Cardiac septum (tissue), 1 donor: ENCODE measurements at regions not wholly inside any gene's neighbourhood (a gene's known extent, or its start where the extent isn't known, plus 50 kb on each side); places are given as distances from the start of the nearest gene placed in this dataset.
"Not testable (repeated sequence)": the region's sequence is repeated elsewhere in the genome, so short reads cannot be mapped to it uniquely, and the experiment has no call there.

Source experiments
- DNase-seq: peaks from one replicate; pipeline ENCODE4 v3.0.0-alpha.2; 2020; ENCODE audit warnings: low spot score
- intact Hi-C: fragments of 100-400 bp; cut with DNase I; formaldehyde crosslinking; loops from one replicate; pipeline ENCODE4 v1.14.0; 2022
- donor health status: DM: no; HTN: no; CAD: no.

GRCh38 chr9:67635067-67635466, 223.7 kb upstream of the ANKRD20A1 start:
- DNase-seq, intact Hi-C loops: not testable (repeated sequence)

- DNase-seq, result peak; percentile 63
- intact Hi-C loops, result not testable (repeated sequence)
These were observed 246.8 kb upstream of the ANKRD20A1 start for GRCh38 chr9:67611900-67612299.

GRCh38 chr9:67609872-67610271, 248.9 kb upstream of the ANKRD20A1 start:
- intact Hi-C loops, DNase-seq: not testable (repeated sequence)

- DNase-seq, intact Hi-C loops: not testable (repeated sequence)
These were observed 249.3 kb upstream of the ANKRD20A1 start for GRCh38 chr9:67609435-67609834.

- DNase-seq, intact Hi-C loops: not testable (repeated sequence)
These were observed 253.6 kb upstream of the ANKRD20A1 start for GRCh38 chr9:67605113-67605512.

- intact Hi-C loops, result not testable (repeated sequence)
- DNase-seq, result peak; percentile 80
These were observed 255.1 kb upstream of the ANKRD20A1 start for GRCh38 chr9:67603609-67604008.

- intact Hi-C loops, DNase-seq: not testable (repeated sequence)
These were observed 266.3 kb upstream of the ANKRD20A1 start for GRCh38 chr9:67592424-67592823.

- DNase-seq, intact Hi-C loops: not testable (repeated sequence)
These were observed 302.9 kb upstream of the ANKRD20A1 start for GRCh38 chr9:67555874-67556273.

- DNase-seq, result peak; percentile 5
- intact Hi-C loops, result not testable (repeated sequence)
These were observed 308.7 kb upstream of the ANKRD20A1 start for GRCh38 chr9:67550044-67550443.

- DNase-seq, intact Hi-C loops: not testable (repeated sequence)
These were observed 328.9 kb upstream of the ANKRD20A1 start for GRCh38 chr9:67529834-67530233.

GRCh38 chr9:67516938-67517337, 341.8 kb upstream of the ANKRD20A1 start:
- intact Hi-C loops, DNase-seq: not testable (repeated sequence)

GRCh38 chr9:67514587-67514986, 344.1 kb upstream of the ANKRD20A1 start:
- DNase-seq, intact Hi-C loops: not testable (repeated sequence)

- intact Hi-C loops, DNase-seq: not testable (repeated sequence)
These were observed 354.9 kb upstream of the ANKRD20A1 start for GRCh38 chr9:67503728-67504369.

GRCh38 chr9:67492028-67492427, 366.7 kb upstream of the ANKRD20A1 start:
- intact Hi-C loops, result not testable (repeated sequence)

GRCh38 chr9:67477465-67477864, 381.3 kb upstream of the ANKRD20A1 start:
- DNase-seq, intact Hi-C loops: not testable (repeated sequence)

More at GRCh38 chr9:67492028-67492427, 366.7 kb upstream of the ANKRD20A1 start:
- DNase-seq, result not testable (repeated sequence)

- intact Hi-C loops, DNase-seq: not testable (repeated sequence)
These were observed 388.0 kb upstream of the ANKRD20A1 start for GRCh38 chr9:67470739-67471138.

GRCh38 chr9:67468326-67468725, 390.4 kb upstream of the ANKRD20A1 start:
- DNase-seq, intact Hi-C loops: not testable (repeated sequence)

GRCh38 chr9:67461796-67462757, 396.7 kb upstream of the ANKRD20A1 start:
- DNase-seq, intact Hi-C loops: not testable (repeated sequence)

GRCh38 chr9:67452941-67453340, 405.8 kb upstream of the ANKRD20A1 start:
- intact Hi-C loops, DNase-seq: not testable (repeated sequence)

GRCh38 chr9:67442313-67442712, 416.4 kb upstream of the ANKRD20A1 start:
- intact Hi-C loops, result not testable (repeated sequence)

More at GRCh38 chr9:67442313-67442712, 416.4 kb upstream of the ANKRD20A1 start:
- DNase-seq, result not testable (repeated sequence)
